GM12872 (cell line): ENCODE measurements at regions not wholly inside any gene's neighbourhood (a gene's known extent, or its start where the extent isn't known, plus 50 kb on each side); places are given as distances from the start of the nearest gene placed in this dataset.

Experiments used
- CTCF ChIP-seq: IDR thresholded peaks from 3 replicates; pipeline ENCODE4 v1.5.1; 2011; ENCODE audit warnings: low read depth, mild to moderate bottlenecking, low read length, moderate library complexity; ENCODE audit not compliant: insufficient read depth

GRCh38 chr6:121020656-121021055 is 313.6 kb downstream of the TBC1D32 start:
- TF ChIP-seq CTCF: no peak

- no peak for TF ChIP-seq CTCF
Observed at GRCh38 chr6:121008553-121008952, 325.7 kb downstream of the TBC1D32 start.

GRCh38 chr6:121006024-121006423 is 328.3 kb downstream of the TBC1D32 start:
- no peak for TF ChIP-seq CTCF

GRCh38 chr6:121000381-121000780 is 333.9 kb downstream of the TBC1D32 start:
- TF ChIP-seq CTCF: no peak

GRCh38 chr6:120996340-120996739 is 337.9 kb downstream of the TBC1D32 start:
- no peak for TF ChIP-seq CTCF

- no peak for TF ChIP-seq CTCF
Observed at GRCh38 chr6:120994573-120994967, 339.7 kb downstream of the TBC1D32 start.

- TF ChIP-seq CTCF: no peak
Observed at GRCh38 chr6:120993929-120994572, 340.2 kb downstream of the TBC1D32 start.
